NOMO-1 (cell line): ENCODE measurements at regions not wholly inside any gene's neighbourhood (a gene's known extent, or its start where the extent isn't known, plus 50 kb on each side); places are given as distances from the start of the nearest gene placed in this dataset.

Experiments used
- DNase-seq, 2 experiments: peaks; one replicate each; lab custom pipeline; 2025; ENCODE audit not compliant: unreplicated experiment in 2 of 2; lab: John Stamatoyannopoulos, UW

DNA sequence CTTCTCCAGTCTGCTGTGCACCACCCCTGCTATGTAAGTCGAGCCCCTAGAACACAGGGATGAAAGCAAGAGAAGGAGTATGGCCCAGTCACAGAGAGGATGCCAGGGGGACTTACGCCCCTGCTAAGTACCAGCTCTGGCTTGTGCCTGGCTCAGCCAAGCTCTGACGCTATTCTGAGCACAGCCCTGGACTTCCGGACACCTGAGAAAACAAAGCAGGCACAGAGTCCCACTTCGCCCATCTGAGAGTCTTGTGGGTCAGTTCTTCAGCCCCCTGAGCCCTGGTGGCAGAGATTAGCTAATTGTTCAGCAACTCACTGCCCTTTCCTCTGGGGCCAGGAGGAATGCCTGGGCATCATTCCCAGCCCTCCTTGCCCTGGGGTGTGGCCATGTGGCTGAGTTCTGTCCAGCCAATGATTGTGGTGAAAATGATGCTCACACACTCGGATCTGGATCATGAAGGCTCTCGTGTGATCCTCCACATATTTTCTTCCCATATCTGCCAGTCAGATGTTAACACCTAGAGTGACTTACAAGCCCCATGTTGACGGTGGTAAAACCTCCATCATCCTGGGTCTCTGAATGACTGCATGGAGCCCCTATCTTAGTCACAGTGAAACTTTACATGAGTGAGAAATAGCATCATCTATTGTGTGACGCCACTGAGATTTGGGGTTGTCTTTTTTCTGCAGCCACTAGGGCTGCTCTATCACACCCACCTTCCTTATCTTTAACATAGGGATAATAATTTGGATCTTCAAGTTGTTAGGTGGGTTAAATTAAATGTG lies 105.7 kb downstream of the TPRA1 start:
- DNase-seq = no peak

DNA sequence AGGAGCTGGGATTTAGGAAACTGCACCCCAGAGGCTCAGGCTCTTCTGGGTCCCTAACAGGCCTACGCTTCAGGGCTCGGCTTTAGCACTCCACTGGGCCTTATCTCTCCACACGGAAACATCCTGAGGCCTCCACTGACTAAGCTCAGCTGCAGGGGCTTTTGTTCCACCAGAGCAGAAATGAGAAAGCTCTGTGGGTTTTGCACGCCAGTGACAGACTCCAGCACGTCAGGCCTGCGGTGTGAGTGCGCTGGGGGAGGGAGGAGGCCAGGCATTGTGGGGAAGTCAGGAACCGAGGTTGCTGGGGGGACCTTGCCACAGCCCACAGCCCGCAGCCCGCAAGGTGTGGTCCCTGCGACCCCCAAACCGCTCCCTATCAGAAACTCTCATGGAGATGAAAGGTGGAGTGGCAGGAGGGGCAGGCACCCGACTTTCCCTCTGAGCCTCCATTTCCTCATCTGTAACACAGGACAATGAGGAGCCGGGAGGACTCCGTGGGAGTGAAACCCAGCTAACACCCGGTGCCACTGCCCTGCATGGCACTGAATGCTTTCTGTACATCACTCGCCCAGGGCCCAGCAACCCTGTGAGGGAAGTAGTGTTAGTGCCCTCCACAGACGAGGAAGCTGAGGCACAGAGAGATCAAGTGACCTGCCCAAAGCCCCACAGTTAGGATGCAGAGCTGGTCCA lies 106.5 kb downstream of the TPRA1 start:
- no peak for DNase-seq

DNA sequence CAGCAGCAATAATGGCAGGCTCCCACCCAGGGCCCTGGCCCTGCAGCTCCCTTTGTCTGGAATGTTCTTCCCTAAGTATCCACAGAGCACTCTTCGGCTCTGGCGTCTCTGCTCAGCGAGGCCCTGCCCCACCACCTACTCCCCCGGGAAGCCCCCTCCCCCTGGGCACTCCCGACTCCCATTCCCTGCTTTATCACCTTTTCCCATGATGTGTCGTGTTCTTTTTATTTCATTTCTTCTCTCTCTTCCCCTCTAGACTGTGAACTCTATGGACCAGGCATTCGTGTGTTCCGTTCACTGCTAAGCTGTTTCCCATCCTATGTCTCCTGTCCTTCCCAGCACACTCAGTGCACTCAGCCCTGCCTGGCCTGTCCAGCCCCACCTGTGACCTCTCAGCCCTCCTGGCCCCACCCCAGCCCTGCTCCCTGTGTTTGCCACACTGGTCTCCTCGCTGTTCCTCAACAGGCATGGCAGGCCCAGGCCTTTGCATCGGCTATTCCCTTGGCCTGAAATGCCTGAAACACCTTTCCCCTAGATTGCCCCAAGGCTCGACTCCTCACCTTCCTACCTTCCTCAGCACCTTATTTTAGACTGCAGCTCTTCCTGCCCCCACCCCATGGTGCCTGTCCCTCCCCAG lies 107.4 kb downstream of the TPRA1 start:
- no peak for DNase-seq

DNA sequence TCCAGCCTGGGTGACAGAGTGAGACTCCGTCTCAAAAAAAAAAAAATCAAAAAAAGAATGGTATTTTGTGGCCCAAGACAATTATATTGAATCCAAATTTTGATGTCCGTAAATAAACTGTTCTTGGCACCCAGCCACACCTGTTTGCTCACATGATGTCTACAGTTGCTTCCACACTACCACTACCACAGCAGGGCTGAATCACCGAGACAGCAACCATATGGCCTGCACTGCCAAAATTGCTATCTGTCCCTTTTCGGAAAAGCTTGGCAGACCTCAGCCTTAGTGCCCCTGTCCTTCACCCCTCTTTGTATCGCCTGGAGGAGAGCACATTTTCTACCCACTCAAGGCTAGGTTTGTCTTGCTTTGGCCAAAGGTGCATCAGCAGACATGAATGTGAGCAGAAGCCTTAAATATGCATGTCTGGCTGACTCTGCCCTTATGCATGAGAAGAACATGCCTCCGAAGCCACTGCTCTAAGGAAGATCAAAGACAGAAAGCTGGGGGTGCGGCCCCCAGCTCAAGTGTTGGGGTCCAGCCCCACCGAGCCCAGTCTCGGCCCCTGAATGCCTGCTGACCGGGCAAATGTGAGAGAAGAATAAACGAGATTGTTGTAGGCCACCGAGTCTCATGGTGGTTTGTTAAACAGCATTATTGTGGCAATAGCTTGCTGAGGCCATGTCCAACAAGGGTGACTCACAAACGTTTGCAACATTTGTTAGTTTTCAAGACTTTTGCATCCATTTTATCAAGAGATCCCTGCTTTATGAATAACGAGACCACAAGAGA lies 108.1 kb downstream of the TPRA1 start:
- no peak for DNase-seq

DNA sequence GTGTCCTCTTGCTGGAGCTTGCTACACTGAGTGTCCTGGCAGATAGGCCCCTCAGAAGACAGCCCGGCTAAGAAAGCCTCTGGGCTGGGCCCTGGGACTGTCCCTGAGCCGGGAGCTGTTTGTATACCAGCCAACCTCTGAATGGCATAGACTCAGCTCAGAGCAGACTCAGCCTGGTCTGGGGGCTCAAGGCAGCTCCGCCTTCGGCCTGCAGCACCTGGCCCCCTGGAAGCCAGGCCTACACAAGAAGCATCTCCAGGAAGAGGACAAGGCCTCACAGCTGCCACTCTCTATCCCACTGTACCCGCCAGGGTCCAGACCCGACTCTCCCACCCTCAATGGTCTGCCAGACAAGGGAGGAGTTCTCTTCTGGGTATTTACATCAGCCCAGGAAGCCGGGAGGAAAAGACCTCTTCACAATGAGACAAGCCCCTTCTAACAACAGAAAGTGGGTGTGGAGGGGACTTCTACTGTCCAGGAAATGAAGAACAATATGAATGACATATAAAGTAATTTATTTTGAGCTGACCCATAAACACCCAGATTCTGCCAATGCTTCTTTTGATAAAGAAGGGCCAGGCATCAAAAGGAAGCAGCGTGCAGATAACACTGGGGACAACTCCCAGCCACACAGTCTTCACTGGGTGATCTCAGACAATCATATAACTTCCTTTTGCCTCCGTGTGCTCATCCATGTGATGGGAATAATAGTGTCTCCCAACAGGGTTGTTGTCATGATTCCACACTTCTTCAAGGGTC lies 110.2 kb downstream of the TPRA1 start:
- no peak for DNase-seq

DNA sequence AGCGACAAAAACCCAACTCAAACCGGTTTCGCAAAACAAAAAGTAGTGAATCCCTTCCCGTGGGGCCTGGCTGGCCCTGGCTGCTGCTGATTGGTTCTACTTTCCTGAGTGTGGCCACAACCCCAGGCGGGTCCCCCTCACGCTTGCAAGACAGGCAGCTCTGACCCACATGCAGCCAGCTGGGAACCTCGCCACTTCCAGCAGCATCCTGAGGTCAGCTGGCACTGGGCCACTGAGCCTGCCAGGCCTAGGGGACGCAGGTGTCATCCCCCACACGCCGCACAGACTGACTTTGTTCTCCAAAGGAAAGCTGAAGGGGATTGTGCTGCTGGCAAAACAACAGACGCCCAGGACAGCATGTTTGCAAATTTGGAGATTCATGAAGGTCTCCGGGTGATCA lies 111.1 kb downstream of the TPRA1 start:
- DNase-seq = no peak

DNA sequence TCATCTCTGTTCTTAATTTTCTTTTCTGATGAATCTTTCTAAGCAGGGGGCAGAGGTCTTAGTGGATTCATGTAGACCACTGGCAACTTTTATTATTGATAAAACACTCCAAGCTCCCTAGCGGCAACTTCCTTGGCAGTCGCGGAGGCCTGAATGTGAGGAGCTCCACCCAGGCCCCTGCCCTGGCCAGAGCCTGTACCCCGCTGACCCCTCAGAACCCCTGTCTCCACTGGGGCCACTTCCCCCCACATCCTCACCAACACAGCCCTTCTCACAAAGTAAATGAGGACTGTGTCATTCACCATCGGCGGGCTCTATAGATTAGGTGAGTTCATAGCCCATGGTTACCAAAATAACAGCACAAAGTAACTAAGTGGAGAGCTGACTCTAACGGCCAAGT lies 111.6 kb downstream of the TPRA1 start:
- no peak for DNase-seq

DNA sequence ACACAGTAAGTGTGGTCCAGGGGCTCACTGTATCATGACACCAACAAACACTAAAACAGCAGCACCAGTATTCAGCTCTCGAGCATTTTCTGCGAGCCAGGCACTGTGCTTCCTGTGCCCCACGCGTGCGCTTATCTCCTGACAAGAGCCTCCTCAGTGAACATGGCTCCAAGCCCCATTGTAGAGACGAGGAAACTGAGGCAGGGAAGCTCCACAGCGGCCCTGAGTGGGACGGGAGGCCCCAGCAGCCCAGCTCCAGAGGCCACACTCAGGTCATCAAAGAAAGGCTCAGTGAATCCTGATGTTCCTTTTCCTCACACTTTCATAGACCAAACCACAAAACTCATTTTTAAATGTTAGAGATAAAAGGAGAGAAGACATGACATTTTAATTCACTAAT lies 113.1 kb downstream of the TPRA1 start:
- DNase-seq = no peak

DNA sequence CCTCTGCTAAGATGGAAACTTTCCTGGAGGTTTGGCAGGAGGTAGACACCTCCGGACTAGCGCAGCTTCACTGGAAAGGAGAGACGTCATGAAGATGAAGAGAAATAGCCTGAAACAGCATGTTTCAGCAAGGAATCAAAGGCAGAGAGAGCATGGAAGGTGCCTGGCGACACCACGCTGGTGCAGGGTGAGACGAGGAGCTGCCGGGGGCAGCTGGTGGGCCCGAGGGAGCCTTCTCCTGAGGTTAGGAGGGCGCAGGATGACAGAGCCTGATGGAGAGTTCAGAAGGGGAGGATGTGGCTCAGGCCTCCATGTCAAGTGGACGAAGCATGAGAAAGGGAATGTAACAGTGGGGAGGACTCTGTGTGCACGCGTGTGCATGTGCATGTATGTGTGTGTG lies 113.6 kb downstream of the TPRA1 start:
- DNase-seq = no peak

DNA sequence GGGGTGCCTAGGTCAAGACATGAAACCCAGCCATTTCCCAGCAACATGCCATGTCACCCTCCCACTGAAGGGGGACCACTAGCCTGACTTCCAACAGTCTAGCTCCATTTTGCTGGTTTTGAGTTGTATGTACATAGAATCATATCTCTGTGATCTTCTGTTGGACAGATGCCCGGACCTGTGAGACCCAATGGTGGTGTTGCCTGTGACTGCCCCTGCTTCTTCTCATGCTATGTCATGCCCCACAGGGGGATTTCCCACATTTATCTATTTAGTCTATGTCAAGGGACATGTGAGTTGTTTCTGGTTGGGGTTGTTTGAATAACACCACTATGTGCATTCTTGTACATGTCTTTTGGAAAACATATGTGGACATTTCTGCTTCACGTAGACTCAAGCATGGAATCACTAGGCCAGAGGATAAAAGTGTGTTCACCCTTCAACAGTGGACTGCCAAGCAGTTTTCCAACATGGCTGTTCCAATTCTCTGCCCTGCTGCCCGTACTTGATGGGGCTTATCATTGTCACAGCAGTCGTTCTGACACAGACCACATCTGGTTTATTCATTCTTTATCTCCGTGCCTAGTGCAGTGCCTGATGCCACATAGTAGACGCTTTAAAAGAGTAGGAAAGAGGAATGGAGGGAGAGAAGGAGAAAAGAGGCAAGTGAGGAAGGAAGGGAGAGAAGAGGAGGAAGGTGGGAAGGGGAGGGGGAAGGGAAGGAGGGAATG lies 114.4 kb downstream of the TPRA1 start:
- no peak for DNase-seq

DNA sequence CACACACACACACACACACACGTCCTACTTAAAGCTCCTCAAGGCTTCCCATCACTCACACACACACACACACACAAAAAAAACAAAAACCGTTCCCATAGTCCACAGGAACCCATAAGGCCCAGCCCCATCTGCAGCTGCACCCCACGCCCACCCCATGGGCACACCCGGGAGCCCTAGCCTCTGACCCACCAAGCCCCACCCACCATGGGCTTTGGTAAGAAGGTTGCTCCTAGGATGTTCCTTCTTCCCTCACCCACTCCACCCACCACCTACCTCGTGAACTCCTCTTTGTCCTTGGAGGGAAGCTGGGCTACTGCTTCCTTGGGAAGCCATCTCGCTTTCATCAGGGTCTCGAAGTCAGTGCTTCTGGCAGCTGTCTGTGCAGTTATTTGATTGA lies 115.1 kb downstream of the TPRA1 start:
- DNase-seq = no peak

DNA sequence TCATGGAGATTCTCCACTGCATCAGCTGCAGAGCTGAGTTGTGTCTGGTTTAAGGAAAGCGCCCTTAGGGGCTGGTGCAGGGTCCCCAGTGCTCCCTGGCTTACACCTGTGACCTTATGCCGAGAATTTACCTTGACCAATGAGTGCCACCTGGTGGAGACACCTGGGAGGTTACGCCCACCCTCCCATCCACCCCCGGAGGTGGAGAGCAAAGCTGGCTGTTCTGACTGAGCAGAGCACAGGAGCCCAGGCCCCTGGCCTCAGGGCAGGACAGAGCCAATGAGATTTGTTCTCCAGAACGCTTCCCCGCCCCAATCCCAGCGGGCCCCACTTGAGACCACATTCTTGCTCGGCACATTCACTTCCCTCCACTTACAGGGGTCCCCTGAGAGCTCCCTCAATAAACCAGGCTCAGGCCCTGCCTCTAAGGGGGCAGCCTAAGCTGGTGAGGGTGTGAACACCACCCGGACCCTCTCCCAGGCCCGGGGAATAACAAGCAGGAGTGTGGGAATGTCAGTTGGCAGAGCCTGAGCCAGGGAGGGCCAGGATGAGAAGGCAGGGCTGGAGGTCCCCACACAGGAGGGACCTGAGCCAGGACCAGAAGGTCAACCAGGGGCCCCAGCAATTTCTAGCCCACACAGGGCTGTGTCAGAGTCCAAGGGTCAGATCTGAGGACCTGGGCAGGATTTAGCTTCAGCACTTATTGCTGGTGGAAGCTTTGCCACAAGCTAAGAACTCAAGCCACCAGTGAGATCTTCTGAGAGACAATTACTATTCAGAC lies 117.1 kb downstream of the TPRA1 start:
- no peak for DNase-seq

DNA sequence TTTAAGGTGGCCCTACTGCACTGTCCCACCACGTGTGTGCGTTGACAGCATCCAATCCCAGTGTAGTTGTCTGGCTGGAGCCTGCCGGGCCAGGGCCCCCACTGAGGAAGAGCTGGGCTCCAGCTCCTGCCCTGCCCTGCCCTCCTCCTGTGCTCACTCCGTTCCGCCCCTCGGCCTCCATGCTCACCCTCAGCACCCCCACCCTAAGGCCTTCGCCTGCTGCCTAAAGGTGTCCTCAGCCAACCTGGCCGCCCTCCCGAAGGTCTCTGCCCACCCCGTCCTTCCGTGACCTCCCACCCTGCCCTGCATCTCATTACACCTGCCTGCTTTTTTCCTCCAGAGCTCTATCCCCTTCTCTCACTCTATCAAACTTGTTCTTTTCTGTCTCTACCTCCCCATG lies 118.0 kb downstream of the TPRA1 start:
- DNase-seq = no peak

DNA sequence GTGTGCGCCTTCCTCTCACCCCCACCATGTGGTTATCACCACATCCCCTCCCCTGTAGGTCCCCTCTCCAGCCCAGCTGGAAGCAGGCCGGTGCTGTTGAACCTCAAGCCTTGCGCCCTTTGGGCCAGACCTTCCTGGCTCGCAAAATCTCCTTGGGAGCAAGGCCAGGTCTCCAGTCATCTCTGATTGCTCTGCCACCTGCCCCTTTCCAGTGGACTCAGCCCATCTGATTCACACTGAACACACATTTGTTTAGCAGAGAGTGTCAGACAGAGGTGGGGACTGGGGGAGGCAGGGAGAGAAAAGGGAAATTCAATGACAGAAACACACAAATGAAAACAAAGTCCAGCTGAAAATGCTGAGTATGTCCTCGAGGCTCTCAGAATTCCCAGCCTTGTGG lies 119.4 kb downstream of the TPRA1 start:
- DNase-seq = no peak

DNA sequence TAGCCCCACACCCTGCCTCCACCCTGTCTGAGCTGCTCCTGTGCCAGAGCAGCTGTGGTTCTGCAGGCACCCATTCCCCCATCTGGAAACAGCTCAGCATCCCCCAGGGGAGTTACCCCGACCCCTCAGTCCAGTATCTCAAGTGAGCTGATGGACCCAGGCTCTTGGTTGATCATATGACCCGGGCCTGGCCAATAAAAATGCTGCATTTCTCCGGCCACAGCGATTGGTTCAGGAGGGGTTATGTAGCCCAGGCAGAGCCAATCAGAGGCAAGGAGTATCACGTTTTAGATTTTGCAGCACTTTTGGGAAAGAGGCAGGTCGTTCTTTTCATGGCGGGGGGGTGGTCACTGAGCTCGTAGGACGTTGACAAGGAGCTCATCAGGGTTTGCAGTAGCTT lies 120.8 kb downstream of the TPRA1 start:
- no peak for DNase-seq

DNA sequence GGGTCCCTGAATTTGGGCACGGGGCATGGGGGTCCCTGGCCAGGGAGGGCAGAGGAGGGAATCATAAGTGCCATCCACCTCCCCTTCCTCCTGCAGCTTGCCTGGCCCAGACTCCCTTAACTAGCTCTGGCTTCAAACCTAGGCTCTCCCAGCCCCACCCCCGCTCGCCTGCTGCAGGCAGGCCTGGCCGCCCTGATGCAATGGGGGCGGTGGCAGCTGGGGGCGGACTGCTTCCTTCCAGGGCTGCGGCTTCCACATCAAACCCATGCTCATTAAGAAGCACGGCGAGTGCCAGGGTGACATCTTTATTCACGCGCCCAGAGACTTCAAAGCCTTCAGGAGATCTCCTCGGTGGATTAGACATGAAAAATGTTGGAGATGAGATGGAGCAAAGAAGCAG lies 123.1 kb downstream of the TPRA1 start:
- no peak for DNase-seq

DNA sequence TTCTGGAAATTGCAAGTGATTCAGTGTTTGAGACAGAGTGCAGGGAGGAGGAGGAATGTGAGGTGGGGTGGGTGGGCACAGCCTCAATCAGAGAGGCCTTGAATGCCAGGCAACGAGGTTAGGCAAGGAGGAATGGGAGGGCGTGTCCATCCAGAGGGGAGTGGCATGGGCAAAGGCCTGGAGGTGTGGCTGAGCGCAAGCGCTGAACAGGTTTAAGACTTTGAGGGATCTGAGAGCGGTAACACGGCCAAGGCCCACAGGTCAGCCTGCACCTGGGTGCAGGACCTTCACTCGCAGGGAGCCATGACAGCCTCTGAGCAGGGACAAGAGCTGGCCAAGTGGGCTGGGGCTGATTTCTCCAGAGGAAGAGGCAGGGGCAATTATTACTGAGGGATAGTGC lies 125.9 kb downstream of the TPRA1 start:
- no peak for DNase-seq

DNA sequence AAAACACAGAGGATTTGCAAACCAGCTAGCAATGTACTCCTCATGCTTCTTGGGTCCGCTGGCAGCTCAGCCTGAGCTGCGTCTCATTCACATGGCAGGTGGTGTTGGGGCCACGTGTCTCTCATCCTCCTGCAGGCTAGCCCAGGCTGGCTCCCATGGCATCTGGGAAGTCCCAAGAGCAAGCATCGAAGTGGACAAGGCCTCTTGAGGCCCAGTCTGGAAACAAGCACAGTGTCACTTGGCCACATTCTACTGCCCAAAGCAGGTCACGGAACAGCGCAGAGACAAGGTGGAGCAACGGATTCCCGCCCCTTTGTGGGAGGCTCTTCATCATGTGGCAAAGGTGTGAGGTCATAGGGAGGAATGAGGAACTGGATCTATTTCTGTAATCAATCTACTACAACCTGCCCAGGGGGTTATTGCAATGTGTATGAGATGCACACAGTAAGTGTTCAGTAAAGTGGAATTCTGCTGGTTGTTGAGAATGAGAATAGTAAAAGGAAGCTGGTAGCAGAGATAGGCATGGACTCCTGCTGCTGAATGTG lies 128.3 kb downstream of the TPRA1 start:
- no peak for DNase-seq
